Cardiac muscle cell (in vitro differentiated cells and primary cell): ENCODE measurements at regions not wholly inside any gene's neighbourhood (a gene's known extent, or its start where the extent isn't known, plus 50 kb on each side); places are given as distances from the start of the nearest gene placed in this dataset.
"Not testable (repeated sequence)": the region's sequence is repeated elsewhere in the genome, so short reads cannot be mapped to it uniquely, and the experiment has no call there.

Experiments used
- DNase-seq, 2 donors: peaks; one replicate each; pipeline versions ENCODE4 v3.0.0 to v3.0.0-alpha.2; 2010 to 2017; ENCODE audit warnings: low read depth in 1 of 2, low spot score in 1 of 2
- H3K27ac ChIP-seq: fragments of 200-600 bp; sonication (generic); 2 replicates; pipeline ENCODE4 v1.5.1; 2016
- H3K27me3 ChIP-seq: fragments of 200-600 bp; sonication (generic); 2 replicates; pipeline ENCODE4 v1.6.0; 2016; ENCODE audit warnings: control low read depth
- H3K36me3 ChIP-seq: fragments of 200-600 bp; sonication (generic); 2 replicates; pipeline ENCODE4 v1.5.1; 2016; ENCODE audit warnings: control low read depth
- H3K4me1 ChIP-seq: fragments of 200-600 bp; sonication (generic); 2 replicates; pipeline ENCODE4 v1.8.1; 2017; ENCODE audit warnings: low read depth, mild to moderate bottlenecking, mixed run types
- H3K4me3 ChIP-seq: fragments of 200-600 bp; sonication (generic); 2 replicates; pipeline ENCODE4 v1.5.1; 2016; ENCODE audit warnings: mild to moderate bottlenecking
- H3K9me3 ChIP-seq: fragments of 200-600 bp; sonication (generic); 2 replicates; pipeline ENCODE4 v1.5.1; 2017; ENCODE audit warnings: low read depth, mild to moderate bottlenecking, control low read depth
- TF ChIP-seq, protein P1 (sequence below): IDR thresholded peaks from 2 replicates; pipeline ENCODE4 v1.5.1; 2012; ENCODE audit warnings: low read depth, mild to moderate bottlenecking, low read length

DNA sequence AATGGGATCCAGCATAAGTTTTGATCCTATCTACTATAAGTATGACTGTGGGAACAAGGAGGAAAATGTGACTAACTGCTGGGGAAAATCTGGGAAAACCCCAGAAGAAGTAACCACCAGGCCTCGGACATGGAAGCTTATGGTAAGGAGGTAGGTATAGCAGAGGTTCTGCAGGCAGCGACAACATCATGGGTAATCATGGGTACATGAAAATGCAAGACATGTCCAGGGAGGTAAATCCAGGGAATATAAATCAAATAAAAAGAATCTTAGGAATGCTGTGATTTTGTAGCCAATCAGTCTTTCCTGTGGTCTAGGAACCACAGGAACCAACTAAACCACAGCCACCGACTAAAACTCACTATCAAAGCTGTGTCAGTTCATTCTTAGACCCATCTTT is 168.3 kb upstream of the NPY start:
- no peaks in the 10 kb centered on the region for H3K36me3 ChIP-seq
- no peak overlapping the region for H3K4me3 ChIP-seq
- no peaks in the 10 kb centered on the region for H3K9me3 ChIP-seq
- H3K27me3 ChIP-seq = no peaks in the 10 kb centered on the region
- DNase-seq = no peak
- H3K27ac ChIP-seq = no peak overlapping the region
- no peaks in the 10 kb centered on the region for H3K4me1 ChIP-seq
- TF ChIP-seq, protein P1, sequence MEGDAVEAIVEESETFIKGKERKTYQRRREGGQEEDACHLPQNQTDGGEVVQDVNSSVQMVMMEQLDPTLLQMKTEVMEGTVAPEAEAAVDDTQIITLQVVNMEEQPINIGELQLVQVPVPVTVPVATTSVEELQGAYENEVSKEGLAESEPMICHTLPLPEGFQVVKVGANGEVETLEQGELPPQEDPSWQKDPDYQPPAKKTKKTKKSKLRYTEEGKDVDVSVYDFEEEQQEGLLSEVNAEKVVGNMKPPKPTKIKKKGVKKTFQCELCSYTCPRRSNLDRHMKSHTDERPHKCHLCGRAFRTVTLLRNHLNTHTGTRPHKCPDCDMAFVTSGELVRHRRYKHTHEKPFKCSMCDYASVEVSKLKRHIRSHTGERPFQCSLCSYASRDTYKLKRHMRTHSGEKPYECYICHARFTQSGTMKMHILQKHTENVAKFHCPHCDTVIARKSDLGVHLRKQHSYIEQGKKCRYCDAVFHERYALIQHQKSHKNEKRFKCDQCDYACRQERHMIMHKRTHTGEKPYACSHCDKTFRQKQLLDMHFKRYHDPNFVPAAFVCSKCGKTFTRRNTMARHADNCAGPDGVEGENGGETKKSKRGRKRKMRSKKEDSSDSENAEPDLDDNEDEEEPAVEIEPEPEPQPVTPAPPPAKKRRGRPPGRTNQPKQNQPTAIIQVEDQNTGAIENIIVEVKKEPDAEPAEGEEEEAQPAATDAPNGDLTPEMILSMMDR = no peak

DNA sequence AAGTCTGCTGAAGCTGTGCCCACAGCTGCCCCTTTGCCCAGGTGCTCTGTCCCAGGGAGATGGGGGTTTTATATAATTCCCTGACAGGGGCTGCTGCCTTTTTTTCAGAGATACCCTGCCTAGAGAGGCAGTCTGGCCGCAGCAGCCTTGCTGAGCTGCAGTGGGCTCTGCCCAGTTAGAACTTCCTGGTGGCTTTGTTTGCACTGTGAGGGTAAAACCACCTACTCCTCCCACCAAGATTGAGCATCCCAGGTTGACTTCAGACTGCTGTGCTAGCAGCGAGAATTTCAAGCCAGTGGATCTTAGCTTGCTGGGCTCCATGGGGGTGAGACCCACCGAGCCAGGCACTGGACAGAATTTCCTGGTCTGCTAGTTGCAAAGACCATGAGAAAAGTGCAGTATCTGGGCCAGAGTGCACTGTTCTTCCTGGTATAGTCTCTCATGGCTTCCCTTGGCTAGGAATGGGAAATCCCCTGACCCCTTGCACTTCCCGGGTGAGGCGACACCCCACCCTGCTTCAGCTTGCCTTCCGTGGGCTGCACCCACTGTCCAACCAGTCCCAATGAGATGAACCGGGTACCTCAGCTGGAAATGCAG is 166.0 kb upstream of the NPY start:
- H3K9me3 ChIP-seq, H3K36me3 ChIP-seq, H3K4me3 ChIP-seq, H3K27ac ChIP-seq, H3K27me3 ChIP-seq, DNase-seq, H3K4me1 ChIP-seq: not testable (repeated sequence)

DNA sequence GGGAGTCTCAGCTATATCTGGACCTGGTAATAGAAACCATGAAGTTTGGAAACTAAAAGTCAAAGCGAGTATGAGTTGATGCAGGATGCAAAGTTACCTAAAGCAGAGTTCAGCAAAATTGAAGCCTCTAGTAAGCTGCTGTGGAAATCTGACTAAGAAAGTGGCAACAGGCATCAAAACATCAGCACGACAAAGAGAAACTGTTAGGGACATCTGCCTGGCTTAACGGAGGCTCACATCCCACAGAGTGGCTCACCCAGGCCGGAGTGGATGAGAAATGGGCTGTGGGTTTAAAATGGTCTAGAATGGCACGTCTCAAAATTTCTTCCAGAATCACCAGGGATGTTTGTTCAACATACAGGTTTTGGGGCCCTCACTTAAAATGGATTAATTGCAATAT is 164.1 kb upstream of the NPY start:
- DNase-seq = no peak
- no peaks in the 10 kb centered on the region for H3K9me3 ChIP-seq
- no peaks in the 10 kb centered on the region for H3K27me3 ChIP-seq
- H3K4me3 ChIP-seq = no peak overlapping the region
- H3K27ac ChIP-seq = no peak overlapping the region
- no peaks in the 10 kb centered on the region for H3K36me3 ChIP-seq
- H3K4me1 ChIP-seq = no peaks in the 10 kb centered on the region
- TF ChIP-seq, protein P1 = no peak

DNA sequence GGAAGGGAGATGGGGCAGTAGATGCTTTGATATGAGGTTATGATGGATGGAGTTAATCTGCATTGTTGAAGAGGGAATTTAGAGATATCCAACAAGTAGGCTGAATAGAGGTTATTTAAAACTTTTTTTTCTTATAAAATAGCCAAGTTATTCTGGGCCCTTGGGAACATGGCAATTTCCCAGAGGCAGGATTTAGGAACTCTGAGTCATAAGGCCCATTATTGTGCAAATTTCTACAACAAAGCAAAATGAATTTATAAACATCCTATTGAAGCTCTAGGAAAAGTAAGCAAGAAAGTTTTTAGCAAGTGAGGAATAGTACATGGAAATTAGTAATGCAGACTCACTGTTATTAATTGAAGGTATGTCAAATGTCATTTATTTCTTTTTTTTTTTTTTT is 160.9 kb upstream of the NPY start:
- no peak for DNase-seq
- H3K4me3 ChIP-seq = no peak overlapping the region
- no peaks in the 10 kb centered on the region for H3K9me3 ChIP-seq
- no peaks in the 10 kb centered on the region for H3K27me3 ChIP-seq
- TF ChIP-seq, protein P1 = no peak
- no peaks in the 10 kb centered on the region for H3K4me1 ChIP-seq
- no peak overlapping the region for H3K27ac ChIP-seq
- no peaks in the 10 kb centered on the region for H3K36me3 ChIP-seq

DNA sequence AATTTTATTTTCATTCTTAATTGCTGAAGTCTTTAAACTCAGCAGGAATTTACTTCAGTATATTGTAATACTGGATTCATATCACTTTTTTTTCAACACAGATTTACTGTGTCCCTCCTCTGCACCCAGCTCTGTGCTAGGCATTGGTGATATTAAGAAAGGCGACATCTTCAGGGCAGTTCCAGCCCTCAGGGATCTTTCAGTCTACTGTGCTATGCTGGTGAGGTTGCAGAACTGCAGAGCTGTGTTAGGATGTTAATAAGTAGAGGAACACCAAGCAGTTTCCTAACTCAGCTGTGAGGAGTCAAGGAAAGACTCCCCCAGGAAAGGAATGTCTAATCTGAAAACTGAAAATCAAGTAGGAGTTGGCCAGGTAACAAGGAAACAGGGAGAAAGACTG is 158.2 kb upstream of the NPY start:
- H3K27me3 ChIP-seq = no peaks in the 10 kb centered on the region
- H3K9me3 ChIP-seq = no peaks in the 10 kb centered on the region
- no peak overlapping the region for H3K4me3 ChIP-seq
- no peak for DNase-seq
- no peak overlapping the region for H3K27ac ChIP-seq
- TF ChIP-seq, protein P1 = no peak
- no peaks in the 10 kb centered on the region for H3K4me1 ChIP-seq
- no peaks in the 10 kb centered on the region for H3K36me3 ChIP-seq

DNA sequence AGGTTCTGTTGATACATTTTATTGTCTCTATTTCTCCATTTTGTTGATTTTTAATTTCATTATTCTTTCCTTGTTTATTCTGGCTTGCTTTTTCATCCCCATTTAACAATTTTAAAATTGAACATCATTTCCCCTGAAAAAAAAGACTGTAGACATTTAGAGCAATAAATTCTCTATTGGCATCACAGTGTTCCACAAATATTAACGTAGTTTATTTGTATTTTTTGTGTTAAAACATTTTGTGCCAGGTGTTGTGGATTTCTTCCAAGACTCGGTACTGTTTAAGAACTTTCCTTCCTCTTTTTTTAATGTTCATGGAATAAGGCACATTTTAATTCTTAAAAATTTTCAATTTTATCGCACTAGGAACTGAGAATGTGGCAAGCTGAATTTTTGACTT is 156.1 kb upstream of the NPY start:
- Histone ChIP-seq H3K27ac (no peak overlapping the region), H3K36me3 (no peaks in the 10 kb centered on the region), H3K4me1 (no peaks in the 10 kb centered on the region), H3K4me3 (no peak overlapping the region), H3K27me3 (no peaks in the 10 kb centered on the region), H3K9me3 (no peaks in the 10 kb centered on the region)
- TF ChIP-seq, protein P1 = no peak
- no peak for DNase-seq
